ENCODE measurements at regions not wholly inside any gene's neighbourhood (a gene's known extent, or its start where the extent isn't known, plus 50 kb on each side); places are given as distances from the start of the nearest gene placed in this dataset.

- no peak for TF ChIP-seq CTCF (IDR thresholded peaks at IDR 0.05)
- no peak for TF ChIP-seq POLR2A (IDR thresholded peaks at IDR 0.05)
- TF ChIP-seq EP300 (IDR thresholded peaks at IDR 0.05) = no peak
- TF ChIP-seq POLR2AphosphoS5 (IDR thresholded peaks at IDR 0.05) = no peak
Measured at GRCh38 chr1:82733645-82734044, 932.9 kb downstream of the ADGRL2 start.
